K562 (cell line): ENCODE measurements at regions not wholly inside any gene's neighbourhood (a gene's known extent, or its start where the extent isn't known, plus 50 kb on each side); places are given as distances from the start of the nearest gene placed in this dataset.

ENCODE experiments used
- BHLHE40 ChIP-seq: IDR thresholded peaks from 2 replicates; pipeline ENCODE4 v1.6.1; 2011; ENCODE audit warnings: low read length, improper control_type of control experiment
- CAMTA2 ChIP-seq: fragments of 250-450 bp; sonication (Bioruptor Pico); conservative IDR thresholded peaks from 2 replicates; pipeline ENCODE4 v1.5.1; 2022
- CHCHD3 ChIP-seq: fragments of 250-450 bp; sonication (Bioruptor Pico); IDR thresholded peaks from 2 replicates; pipeline ENCODE4 v2.1.2; 2022; ENCODE audit warnings: mild to moderate bottlenecking
- CXXC5 ChIP-seq: fragments of 250-450 bp; sonication (Bioruptor Pico); IDR thresholded peaks from 2 replicates; pipeline ENCODE4 v1.8.0; 2022; ENCODE audit warnings: inconsistent platforms, mild to moderate bottlenecking, moderate library complexity
- ETV6 ChIP-seq, 3 experiments: fragments of 150-350 bp in 1 of 3; sonication (generic) in 1 of 3; formaldehyde crosslinking in 1 of 3; IDR thresholded peaks; 2 replicates each; pipeline versions ENCODE4 v1.6.1 to v1.8.0; 2014 to 2022; ENCODE audit warnings: borderline replicate concordance in 2 of 3, low read depth in 2 of 3, antibody characterized with exemption in 1 of 3, low read length in 1 of 3, mild to moderate bottlenecking in 1 of 3, missing genetic modification reagents in 1 of 3
- FOXP1 ChIP-seq: sonication (generic); formaldehyde crosslinking; IDR thresholded peaks from 2 replicates; pipeline ENCODE4 v1.8.0; 2022; ENCODE audit warnings: mild to moderate bottlenecking, missing genetic modification reagents
- IFI16 ChIP-seq: fragments of 250-450 bp; sonication (Bioruptor Pico); IDR thresholded peaks from 2 replicates; pipeline ENCODE4 v2.1.2; 2022; ENCODE audit warnings: mild to moderate bottlenecking, inconsistent platforms
- MEF2D ChIP-seq: conservative IDR thresholded peaks from 2 replicates; pipeline ENCODE4 v1.6.1; 2016; ENCODE audit warnings: low read depth, missing genetic modification characterization, missing compliant biosample characterization
- MYBL2 ChIP-seq, 2 experiments: fragments of 450-650 bp in 1 of 2; sonication (generic) in 1 of 2; formaldehyde crosslinking in 1 of 2; IDR thresholded peaks; 2 replicates each; pipeline versions ENCODE4 v1.6.1 to v1.8.1; 2017 to 2022; ENCODE audit warnings: borderline replicate concordance in 1 of 2, inconsistent platforms in 1 of 2, low read depth in 1 of 2, mild to moderate bottlenecking in 1 of 2, missing genetic modification reagents in 1 of 2, moderate library complexity in 1 of 2
- NFE2 ChIP-seq: IDR thresholded peaks from 2 replicates; pipeline ENCODE4 v1.6.1; 2014; ENCODE audit warnings: antibody characterized with exemption, low read depth
- PRDM10 ChIP-seq: fragments of 450-650 bp; IDR thresholded peaks from 2 replicates; pipeline ENCODE4 v1.6.1; 2018; ENCODE audit not compliant: partially characterized antibody
- PTTG1 ChIP-seq: fragments of 450-650 bp; IDR thresholded peaks from 2 replicates; pipeline ENCODE4 v1.6.1; 2016; ENCODE audit warnings: low read depth, mild to moderate bottlenecking, missing genetic modification characterization, missing compliant biosample characterization
- RAD51 ChIP-seq: fragments of 450-650 bp; IDR thresholded peaks from 2 replicates; pipeline ENCODE4 v1.7.1; 2016; ENCODE audit warnings: low read depth, mild to moderate bottlenecking, borderline replicate concordance
- SIX5 ChIP-seq, 2 experiments: IDR thresholded peaks; 2 replicates each; pipeline ENCODE4 v1.6.1; 2011; ENCODE audit warnings: low read length in 2 of 2, borderline replicate concordance in 1 of 2, low read depth in 1 of 2, mild to moderate bottlenecking in 1 of 2, moderate library complexity in 1 of 2; ENCODE audit not compliant: insufficient read depth in 1 of 2
- TARDBP ChIP-seq: fragments of 450-650 bp; IDR thresholded peaks from 2 replicates; pipeline ENCODE4 v1.6.1; 2016
- TBL1XR1 ChIP-seq, 2 experiments: IDR thresholded peaks; 2 replicates each; pipeline ENCODE4 v1.6.1; 2012; ENCODE audit warnings: improper control_type of control experiment in 2 of 2, low read length in 2 of 2, mild to moderate bottlenecking in 1 of 2
- TBP ChIP-seq: optimal IDR thresholded peaks from 2 replicates; pipeline ENCODE3; 2011; ENCODE audit warnings: low read depth, low read length, improper control_type of control experiment
- TCF7 ChIP-seq: sonication (generic); IDR thresholded peaks from 2 replicates; pipeline ENCODE4 v1.6.1; 2016; ENCODE audit warnings: antibody characterized with exemption, borderline replicate concordance
- TCFL5 ChIP-seq: fragments of 250-450 bp; sonication (Bioruptor Pico); conservative IDR thresholded peaks from 2 replicates; pipeline ENCODE4 v1.6.1; 2021; ENCODE audit warnings: mild to moderate bottlenecking, moderate library complexity, matching md5 sums
- YBX1 ChIP-seq: fragments of 450-650 bp; IDR thresholded peaks from 2 replicates; pipeline ENCODE4 v1.7.1; 2016; ENCODE audit warnings: mild to moderate bottlenecking
- ZBTB1 ChIP-seq: sonication (generic); formaldehyde crosslinking; IDR thresholded peaks from 2 replicates; pipeline ENCODE4 v1.8.1; 2023; ENCODE audit warnings: missing genetic modification reagents, low read depth, mild to moderate bottlenecking, borderline replicate concordance
- ZNF184 ChIP-seq: sonication (generic); formaldehyde crosslinking; IDR thresholded peaks from 2 replicates; pipeline ENCODE4 v1.5.0; 2020; ENCODE audit warnings: missing genetic modification reagents
- ZNF830 ChIP-seq: fragments of 250-450 bp; sonication (Bioruptor Pico); IDR thresholded peaks from 2 replicates; pipeline ENCODE4 v1.5.0; 2021; ENCODE audit warnings: mild to moderate bottlenecking
- TF ChIP-seq, protein P1 (sequence below): fragments of 200-400 bp; formaldehyde crosslinking; IDR thresholded peaks from 2 replicates; pipeline ENCODE4 v1.6.1; 2017; ENCODE audit warnings: mild to moderate bottlenecking, low read depth, low read length, moderate library complexity

- TF ChIP-seq CHCHD3 (CRISPR knock-in tag): no peak
- TF ChIP-seq PRDM10: peak; percentile 27
- no peak for TF ChIP-seq MYBL2 (IDR thresholded peaks at IDR 0.05; ENCODE audit: low read depth)
- TF ChIP-seq MYBL2 (CRISPR knock-in tag; IDR thresholded peaks at IDR 0.05; ENCODE audit: borderline replicate concordance): no peak
- TF ChIP-seq YBX1: no peak
- TF ChIP-seq ZNF830: no peak
- no peak for TF ChIP-seq TCF7
- peak; percentile 43 for TF ChIP-seq CXXC5 (CRISPR knock-in tag)
- TF ChIP-seq IFI16: no peak
- no peak for TF ChIP-seq ETV6 (IDR thresholded peaks at IDR 0.05; ENCODE audit: borderline replicate concordance in 1 of 2, low read depth in 2 of 2, low read length in 1 of 2)
- no peak for TF ChIP-seq ETV6 (CRISPR knock-in tag; IDR thresholded peaks at IDR 0.05; ENCODE audit: borderline replicate concordance)
- TF ChIP-seq SIX5 (IDR thresholded peaks at IDR 0.05; ENCODE audit: borderline replicate concordance in 1 of 2, insufficient read depth in 1 of 2, low read depth in 1 of 2, low read length in 2 of 2): no peak
- TF ChIP-seq RAD51: no peak
- no peak for TF ChIP-seq ZNF184 (CRISPR knock-in tag)
- TF ChIP-seq TARDBP: no peak
- TF ChIP-seq FOXP1 (CRISPR knock-in tag): no peak
- no peak for TF ChIP-seq PTTG1 (tag)
- TF ChIP-seq, protein P1, sequence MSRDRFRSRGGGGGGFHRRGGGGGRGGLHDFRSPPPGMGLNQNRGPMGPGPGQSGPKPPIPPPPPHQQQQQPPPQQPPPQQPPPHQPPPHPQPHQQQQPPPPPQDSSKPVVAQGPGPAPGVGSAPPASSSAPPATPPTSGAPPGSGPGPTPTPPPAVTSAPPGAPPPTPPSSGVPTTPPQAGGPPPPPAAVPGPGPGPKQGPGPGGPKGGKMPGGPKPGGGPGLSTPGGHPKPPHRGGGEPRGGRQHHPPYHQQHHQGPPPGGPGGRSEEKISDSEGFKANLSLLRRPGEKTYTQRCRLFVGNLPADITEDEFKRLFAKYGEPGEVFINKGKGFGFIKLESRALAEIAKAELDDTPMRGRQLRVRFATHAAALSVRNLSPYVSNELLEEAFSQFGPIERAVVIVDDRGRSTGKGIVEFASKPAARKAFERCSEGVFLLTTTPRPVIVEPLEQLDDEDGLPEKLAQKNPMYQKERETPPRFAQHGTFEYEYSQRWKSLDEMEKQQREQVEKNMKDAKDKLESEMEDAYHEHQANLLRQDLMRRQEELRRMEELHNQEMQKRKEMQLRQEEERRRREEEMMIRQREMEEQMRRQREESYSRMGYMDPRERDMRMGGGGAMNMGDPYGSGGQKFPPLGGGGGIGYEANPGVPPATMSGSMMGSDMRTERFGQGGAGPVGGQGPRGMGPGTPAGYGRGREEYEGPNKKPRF: no peak
- peak; percentile 47; the same call in 1 of the 2 replicates for TF ChIP-seq BHLHE40
- no peak for TF ChIP-seq ZBTB1 (CRISPR knock-in tag)
- TF ChIP-seq TBP: no peak
- no peak for TF ChIP-seq CAMTA2 (CRISPR knock-in tag)
- TF ChIP-seq TCFL5: no peak
- 0 out of 2 replicates have a peak, but pooled peaks have one; percentile 4 for TF ChIP-seq NFE2
- 0 out of 4 replicates have a peak, but pooled peaks of 1 of the 2 experiments have one; percentile 12 for TF ChIP-seq TBL1XR1 (IDR thresholded peaks at IDR 0.05; ENCODE audit: low read length in 2 of 2)
- TF ChIP-seq MEF2D (tag): no peak
Observed at GRCh38 chr9:38227061-38227540, 158.1 kb upstream of the SHB start (continued).
